Naive thymus-derived CD4-positive, alpha-beta T cell (primary cell): ENCODE measurements at regions not wholly inside any gene's neighbourhood (a gene's known extent, or its start where the extent isn't known, plus 50 kb on each side); places are given as distances from the start of the nearest gene placed in this dataset.

ENCODE experiments used
- ATAC-seq: fragments of 150-1000 bp; cut with Tn5 transposase; 2 replicates; pipeline ENCODE4 v1.10.0; 2021; ENCODE audit warnings: mild to moderate bottlenecking, moderate library complexity
- CTCF ChIA-PET: fragments of 350-600 bp; sonication (Branson Sonifier 250); formaldehyde crosslinking; loops from one replicate; lab custom pipeline; 2021; ENCODE audit warnings: antibody characterized with exemption; lab: Charles Lee
- POLR2A ChIA-PET: fragments of 350-600 bp; sonication (Branson Sonifier 250); formaldehyde crosslinking; loops from one replicate; lab custom pipeline; 2021; ENCODE audit warnings: antibody characterized with exemption, inconsistent platforms; lab: Charles Lee
- DNase-seq, 9 donors: peaks; one replicate each; pipeline versions ENCODE4 v3.0.0 to v3.0.0-alpha.2; 2020 to 2022; ENCODE audit warnings: mixed read lengths in 1 of 9
- H3K27ac ChIP-seq: one replicate; pipeline ENCODE4 v1.7.0; 2013; ENCODE audit warnings: mild to moderate bottlenecking, low read depth, low read length, moderate library complexity
- H3K27me3 ChIP-seq, 2 donors: one replicate each; pipeline ENCODE4 v1.7.0; 2013; ENCODE audit warnings: low read length in 2 of 2, mild to moderate bottlenecking in 2 of 2, moderate library complexity in 2 of 2; ENCODE audit not compliant: control insufficient read depth in 2 of 2, insufficient read depth in 2 of 2
- H3K36me3 ChIP-seq, 3 experiments: 1 replicate in 2 of 3; 2 replicates in 1 of 3; pipeline ENCODE4 v1.7.0; 2013; ENCODE audit warnings: low read length in 3 of 3, mild to moderate bottlenecking in 3 of 3, moderate library complexity in 1 of 3; ENCODE audit not compliant: insufficient read depth in 3 of 3, control insufficient read depth in 2 of 3
- H3K4me1 ChIP-seq, 2 donors: one replicate each; pipeline ENCODE4 v1.7.0; 2013; ENCODE audit warnings: low read length in 2 of 2, mild to moderate bottlenecking in 2 of 2, moderate library complexity in 1 of 2; ENCODE audit not compliant: control insufficient read depth in 2 of 2, insufficient read depth in 2 of 2
- H3K4me3 ChIP-seq: 2 replicates; pipeline ENCODE4 v1.7.0; 2013; ENCODE audit warnings: mild to moderate bottlenecking, low read length
- H3K9me3 ChIP-seq, 3 experiments: 1 replicate in 2 of 3; 2 replicates in 1 of 3; pipeline ENCODE4 v1.7.0; 2013; ENCODE audit warnings: low read length in 3 of 3; ENCODE audit not compliant: control insufficient read depth in 2 of 3
- H3K27ac Mint-ChIP-seq, 9 donors: one replicate each; pipeline ENCODE4 v1.8.0; 2020 to 2022; ENCODE audit warnings: mixed read lengths in 9 of 9, mild to moderate bottlenecking in 8 of 9, moderate library complexity in 5 of 9, inconsistent platforms in 2 of 9
- H3K27me3 Mint-ChIP-seq, 5 donors: one replicate each; pipeline ENCODE4 v1.8.0; 2021 to 2022; ENCODE audit warnings: mixed read lengths in 5 of 5, mild to moderate bottlenecking in 1 of 5
- H3K36me3 Mint-ChIP-seq, 5 donors: one replicate each; pipeline ENCODE4 v1.8.0; 2020 to 2022; ENCODE audit warnings: mixed read lengths in 5 of 5, mild to moderate bottlenecking in 3 of 5, inconsistent platforms in 1 of 5
- H3K4me1 Mint-ChIP-seq, 7 donors: one replicate each; pipeline ENCODE4 v1.8.0; 2020 to 2022; ENCODE audit warnings: mixed read lengths in 7 of 7, mild to moderate bottlenecking in 3 of 7, inconsistent platforms in 1 of 7
- H3K4me3 Mint-ChIP-seq, 10 donors: one replicate each; pipeline ENCODE4 v1.8.0; 2020 to 2022; ENCODE audit warnings: mild to moderate bottlenecking in 10 of 10, mixed read lengths in 10 of 10, moderate library complexity in 6 of 10, inconsistent platforms in 2 of 10
- H3K9me3 Mint-ChIP-seq, 11 donors: one replicate each; pipeline ENCODE4 v1.8.0; 2020 to 2022; ENCODE audit warnings: mixed read lengths in 11 of 11, mild to moderate bottlenecking in 4 of 11, inconsistent platforms in 1 of 11, moderate library complexity in 1 of 11
- intact Hi-C, 2 donors: fragments of 100-400 bp; cut with micrococcal nuclease; formaldehyde crosslinking; loops; one replicate each; pipeline ENCODE4 v1.15.1; 2023

DNA sequence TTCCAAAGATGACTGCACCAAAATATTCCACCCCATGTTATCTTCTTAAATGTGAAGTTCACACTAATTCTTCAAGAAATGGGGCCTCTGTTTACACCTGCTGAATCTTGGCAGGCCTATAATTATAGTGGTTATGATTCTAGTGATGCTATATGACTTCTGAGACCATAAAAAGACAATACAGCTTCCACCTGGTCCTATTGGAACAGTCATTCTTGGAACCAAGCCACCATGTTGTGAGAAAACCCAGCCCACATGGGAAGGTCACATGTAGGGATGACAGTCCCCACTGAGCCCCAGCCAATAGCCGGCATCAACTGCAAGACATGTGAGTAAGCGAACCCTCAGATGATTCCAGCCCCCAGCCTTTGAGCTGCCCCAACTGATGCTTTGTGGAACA is 587.5 kb downstream of the MID1IP1 start:
- Histone ChIP-seq H3K9me3 (no peaks in the 10 kb centered on the region), H3K27me3 (no peaks in the 10 kb centered on the region), H3K36me3 (no peaks in the 10 kb centered on the region), H3K4me3 (no peak overlapping the region), H3K27ac (no peak overlapping the region), H3K4me1 (no peaks in the 10 kb centered on the region)
- no peak overlapping the region for H3K4me3 Mint-ChIP-seq
- H3K9me3 Mint-ChIP-seq: no peaks in the 10 kb centered on the region
- ATAC-seq (no peak), DNase-seq (no peak)
- CTCF ChIA-PET: no interaction called here
- intact Hi-C loops: no loop called here
- peaks cover 2 to 18% (median 7%) of the 10 kb centered on the region in 7 donors for H3K4me1 Mint-ChIP-seq
- POLR2A ChIA-PET: no interaction called here
- H3K36me3 Mint-ChIP-seq: no peaks in the 10 kb centered on the region
- no peak overlapping the region for H3K27ac Mint-ChIP-seq
- no peaks in the 10 kb centered on the region for H3K27me3 Mint-ChIP-seq

DNA sequence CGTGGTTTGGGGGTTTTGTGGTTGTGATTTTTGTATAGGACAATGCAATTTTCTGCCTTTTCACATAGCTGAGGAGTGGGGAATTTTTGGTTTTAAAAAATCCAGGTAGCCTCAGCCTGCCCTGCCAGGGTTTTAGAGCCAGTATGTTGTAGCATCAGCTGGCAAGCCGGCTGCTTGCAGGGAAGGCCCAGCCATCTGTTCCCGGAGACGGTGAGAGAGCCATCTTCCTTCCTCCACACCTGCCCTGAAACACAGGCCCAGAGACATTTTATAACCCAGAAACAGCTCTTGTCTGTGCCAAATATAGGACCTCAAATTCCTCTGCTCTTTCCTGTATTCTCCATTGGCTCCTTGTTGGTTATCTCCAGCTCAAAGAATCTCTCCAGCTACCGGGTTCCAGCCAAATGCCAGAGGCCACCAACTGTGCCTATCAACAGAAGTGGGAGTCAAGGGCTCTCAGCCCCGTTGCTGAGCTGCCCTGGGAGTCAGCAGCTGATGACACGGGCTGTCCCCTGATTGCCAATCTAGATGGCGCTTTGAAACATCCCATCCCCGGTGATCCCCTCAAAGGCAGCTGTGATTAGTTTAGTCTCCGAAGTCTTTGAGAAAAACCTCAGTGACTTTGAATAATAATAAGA is 595.2 kb downstream of the MID1IP1 start:
- peaks cover 0 to 3% (median 0%) of the 10 kb centered on the region in 5 donors for H3K36me3 Mint-ChIP-seq
- no peaks in the 10 kb centered on the region for H3K9me3 ChIP-seq
- peaks cover 0 to 6% (median 4%) of the 10 kb centered on the region in 7 donors for H3K4me1 Mint-ChIP-seq
- H3K27me3 ChIP-seq: no peaks in the 10 kb centered on the region
- ChIA-PET CTCF (no interaction called here), POLR2A (no interaction called here)
- no peak for DNase-seq
- H3K4me3 ChIP-seq: no peak overlapping the region
- H3K27ac ChIP-seq: no peak overlapping the region
- no peak for ATAC-seq
- no peaks in the 10 kb centered on the region for H3K36me3 ChIP-seq
- intact Hi-C loops: no loop called here
- H3K4me3 Mint-ChIP-seq: no peak overlapping the region
- H3K27ac Mint-ChIP-seq: no peak overlapping the region
- no peaks in the 10 kb centered on the region for H3K27me3 Mint-ChIP-seq
- H3K9me3 Mint-ChIP-seq: peaks cover 0 to 3% (median 0%) of the 10 kb centered on the region in 11 donors
- no peaks in the 10 kb centered on the region for H3K4me1 ChIP-seq

DNA sequence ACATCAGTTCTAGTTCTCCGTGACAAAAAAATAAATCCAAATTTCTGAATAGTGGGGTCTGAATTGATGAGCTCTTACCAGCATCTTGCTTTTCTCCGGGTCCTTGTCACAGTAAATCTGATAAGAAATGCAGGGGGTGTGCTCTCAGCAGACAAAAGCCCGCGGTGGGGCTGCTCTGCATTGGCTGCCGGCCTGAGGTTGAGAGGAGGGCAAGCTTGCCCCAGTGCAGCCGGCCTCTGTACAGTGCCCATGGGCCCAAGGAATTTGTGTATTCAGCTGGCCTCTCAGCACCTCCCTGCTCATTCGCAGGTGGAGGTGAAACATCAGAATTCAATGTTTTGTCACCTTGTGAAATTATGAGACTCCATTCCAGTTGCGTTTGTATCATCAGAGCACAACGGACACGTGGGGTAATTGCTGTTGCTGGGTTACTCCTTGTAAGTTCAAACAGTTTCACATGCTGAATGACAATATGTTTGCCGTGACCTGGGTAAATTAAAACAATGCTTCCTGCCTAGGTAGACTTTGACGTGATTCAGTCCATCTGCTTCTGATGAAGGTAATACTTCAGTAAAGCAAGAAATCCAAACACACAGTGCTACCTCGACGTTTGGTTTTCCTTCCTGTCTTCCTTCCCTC is 596.4 kb downstream of the MID1IP1 start:
- POLR2A ChIA-PET: no interaction called here
- intact Hi-C loops: no loop called here
- H3K4me3 ChIP-seq: no peak overlapping the region
- CTCF ChIA-PET: no interaction called here
- no peaks in the 10 kb centered on the region for H3K36me3 ChIP-seq
- H3K9me3 ChIP-seq: no peaks in the 10 kb centered on the region
- H3K27ac Mint-ChIP-seq: no peak overlapping the region
- ATAC-seq (no peak), DNase-seq (no peak)
- no peaks in the 10 kb centered on the region for H3K27me3 Mint-ChIP-seq
- no peaks in the 10 kb centered on the region for H3K4me1 ChIP-seq
- H3K36me3 Mint-ChIP-seq: peaks cover 0 to 3% (median 0%) of the 10 kb centered on the region in 5 donors
- H3K27me3 ChIP-seq: no peaks in the 10 kb centered on the region
- H3K4me3 Mint-ChIP-seq: no peak overlapping the region
- H3K27ac ChIP-seq: no peak overlapping the region
- H3K4me1 Mint-ChIP-seq: peaks cover 0 to 5% (median 3%) of the 10 kb centered on the region in 7 donors
- H3K9me3 Mint-ChIP-seq: peaks cover 0 to 3% (median 0%) of the 10 kb centered on the region in 11 donors

DNA sequence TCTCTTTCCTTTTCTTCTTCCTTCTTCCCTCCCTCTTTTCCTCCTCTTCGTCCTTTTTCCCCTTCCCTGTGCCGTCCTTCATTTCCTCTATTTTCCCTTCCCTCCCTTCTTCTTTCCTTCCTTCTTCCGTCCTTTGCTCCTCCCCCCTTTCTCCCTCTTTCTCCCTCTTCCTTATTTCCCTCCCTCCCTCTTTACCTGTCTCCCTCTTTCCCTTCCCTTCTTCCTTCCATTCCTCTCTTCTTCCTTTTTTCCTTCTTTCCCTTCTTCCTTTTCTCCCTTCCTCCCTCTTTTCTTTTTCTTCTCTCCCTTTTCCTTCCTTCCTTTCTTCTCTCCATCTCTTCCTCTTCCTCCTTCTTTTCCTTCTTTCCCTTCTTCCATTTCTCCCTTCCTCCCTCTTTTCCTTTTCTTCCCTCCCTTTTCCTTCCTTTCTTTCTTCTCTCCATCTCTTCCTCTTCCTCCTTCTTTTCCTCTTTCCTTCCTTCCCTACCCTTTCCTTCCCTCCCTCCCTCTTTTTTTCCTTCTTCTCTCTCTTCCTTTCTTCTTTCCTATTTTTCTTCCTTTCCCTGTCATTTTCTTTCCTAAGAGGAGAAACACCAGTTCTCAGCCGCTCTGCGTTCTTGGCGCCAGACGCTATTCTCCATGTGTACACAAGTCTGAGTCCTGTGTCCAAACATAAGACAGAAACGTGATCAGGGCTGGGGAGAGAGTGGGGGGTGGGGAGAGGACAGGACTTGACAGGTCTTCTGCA is 597.1 kb downstream of the MID1IP1 start:
- no peak overlapping the region for H3K27ac Mint-ChIP-seq
- no peaks in the 10 kb centered on the region for H3K9me3 ChIP-seq
- H3K4me1 ChIP-seq: no peaks in the 10 kb centered on the region
- H3K4me3 ChIP-seq: no peak overlapping the region
- POLR2A ChIA-PET: no interaction called here
- no peak overlapping the region for H3K4me3 Mint-ChIP-seq
- H3K27me3 ChIP-seq: no peaks in the 10 kb centered on the region
- intact Hi-C loops: no loop called here
- ATAC-seq (no peak), DNase-seq (no peak)
- H3K36me3 ChIP-seq: no peaks in the 10 kb centered on the region
- peaks cover 0 to 3% (median 0%) of the 10 kb centered on the region in 11 donors for H3K9me3 Mint-ChIP-seq
- peaks cover 0 to 5% (median 0%) of the 10 kb centered on the region in 7 donors for H3K4me1 Mint-ChIP-seq
- H3K27ac ChIP-seq: no peak overlapping the region
- H3K36me3 Mint-ChIP-seq: peaks cover 0 to 3% (median 0%) of the 10 kb centered on the region in 5 donors
- CTCF ChIA-PET: no interaction called here
- no peaks in the 10 kb centered on the region for H3K27me3 Mint-ChIP-seq

DNA sequence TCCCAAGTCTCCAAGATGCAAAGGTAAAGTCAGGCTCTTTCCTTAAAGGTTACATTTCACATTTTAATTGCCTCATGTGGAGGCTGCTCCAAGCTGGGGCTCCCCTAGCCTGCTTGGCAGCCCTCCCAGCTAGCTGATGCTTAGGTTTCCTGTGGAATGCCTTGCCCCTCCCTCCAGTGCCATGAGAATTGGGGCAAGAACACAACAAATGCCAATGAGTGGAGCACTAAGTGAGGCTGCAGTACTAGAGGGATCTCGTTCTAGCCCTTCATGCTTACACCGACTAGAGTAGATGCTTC is 597.7 kb downstream of the MID1IP1 start:
- Mint-ChIP-seq H3K9me3 (peaks cover 0 to 3% (median 0%) of the 10 kb centered on the region in 11 donors), H3K27ac (no peak overlapping the region), H3K4me1 (peaks cover 0 to 5% (median 0%) of the 10 kb centered on the region in 7 donors), H3K27me3 (no peaks in the 10 kb centered on the region), H3K36me3 (peaks cover 0 to 3% (median 0%) of the 10 kb centered on the region in 5 donors), H3K4me3 (no peak overlapping the region)
- Histone ChIP-seq H3K9me3 (no peaks in the 10 kb centered on the region), H3K27me3 (no peaks in the 10 kb centered on the region), H3K4me1 (no peaks in the 10 kb centered on the region), H3K36me3 (no peaks in the 10 kb centered on the region), H3K27ac (no peak overlapping the region), H3K4me3 (no peak overlapping the region)
- ATAC-seq (no peak), DNase-seq (no peak)
- ChIA-PET CTCF (no interaction called here), POLR2A (no interaction called here)
- intact Hi-C loops: no loop called here

DNA sequence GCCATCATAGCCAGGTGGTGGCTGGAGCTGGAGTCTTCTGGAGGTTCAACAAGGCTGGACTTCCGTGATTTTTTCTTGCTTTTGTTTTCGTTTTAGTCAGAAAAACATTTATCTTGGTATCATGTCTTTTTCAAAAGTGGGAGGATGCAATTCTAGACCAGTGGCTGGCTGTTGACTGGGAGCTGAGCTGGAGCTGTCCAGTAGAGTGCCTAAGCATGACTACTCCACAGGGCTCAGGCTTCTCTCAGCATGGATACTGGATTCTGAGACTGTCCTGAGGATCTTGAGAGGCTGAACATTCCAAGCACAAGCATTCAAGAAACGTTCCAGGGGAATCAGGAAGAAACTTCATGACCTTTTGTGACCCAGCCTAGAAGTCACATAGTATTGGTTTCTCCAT is 598.1 kb downstream of the MID1IP1 start:
- Histone ChIP-seq H3K4me3 (no peak overlapping the region), H3K4me1 (no peaks in the 10 kb centered on the region), H3K9me3 (no peaks in the 10 kb centered on the region), H3K27me3 (no peaks in the 10 kb centered on the region), H3K27ac (no peak overlapping the region), H3K36me3 (no peaks in the 10 kb centered on the region)
- no peak for DNase-seq
- Mint-ChIP-seq H3K9me3 (peaks cover 0 to 3% (median 0%) of the 10 kb centered on the region in 11 donors), H3K27ac (no peak overlapping the region), H3K36me3 (peaks cover 0 to 3% (median 0%) of the 10 kb centered on the region in 5 donors), H3K27me3 (no peaks in the 10 kb centered on the region), H3K4me1 (peaks cover 0 to 5% (median 0%) of the 10 kb centered on the region in 7 donors), H3K4me3 (no peak overlapping the region)
- CTCF ChIA-PET: no interaction called here
- intact Hi-C loops: no loop called here
- no peak for ATAC-seq
- POLR2A ChIA-PET: no interaction called here
